SU-DHL-6 (cell line): ENCODE measurements at regions not wholly inside any gene's neighbourhood (a gene's known extent, or its start where the extent isn't known, plus 50 kb on each side); places are given as distances from the start of the nearest gene placed in this dataset.

ENCODE experiments used
- EZH2phosphoT487 ChIP-seq: fragments of 200-600 bp; sonication (generic), shearing (Covaris generic); conservative IDR thresholded peaks from 2 replicates; pipeline ENCODE4 v1.6.1; 2018; ENCODE audit warnings: mild to moderate bottlenecking, antibody characterized with exemption, low read length, moderate library complexity, mixed read lengths
- TF ChIP-seq, protein P1 (sequence below): fragments of 200-600 bp; sonication (generic); IDR thresholded peaks from one replicate; pipeline ENCODE4 v1.5.1; 2017; ENCODE audit warnings: antibody characterized with exemption, mild to moderate bottlenecking, low read length, moderate library complexity; ENCODE audit not compliant: insufficient read depth, poor library complexity, severe bottlenecking

GRCh38 chr3:153853163-153853562, 268.0 kb upstream of the ARHGEF26 start:
- TF ChIP-seq, protein P1, sequence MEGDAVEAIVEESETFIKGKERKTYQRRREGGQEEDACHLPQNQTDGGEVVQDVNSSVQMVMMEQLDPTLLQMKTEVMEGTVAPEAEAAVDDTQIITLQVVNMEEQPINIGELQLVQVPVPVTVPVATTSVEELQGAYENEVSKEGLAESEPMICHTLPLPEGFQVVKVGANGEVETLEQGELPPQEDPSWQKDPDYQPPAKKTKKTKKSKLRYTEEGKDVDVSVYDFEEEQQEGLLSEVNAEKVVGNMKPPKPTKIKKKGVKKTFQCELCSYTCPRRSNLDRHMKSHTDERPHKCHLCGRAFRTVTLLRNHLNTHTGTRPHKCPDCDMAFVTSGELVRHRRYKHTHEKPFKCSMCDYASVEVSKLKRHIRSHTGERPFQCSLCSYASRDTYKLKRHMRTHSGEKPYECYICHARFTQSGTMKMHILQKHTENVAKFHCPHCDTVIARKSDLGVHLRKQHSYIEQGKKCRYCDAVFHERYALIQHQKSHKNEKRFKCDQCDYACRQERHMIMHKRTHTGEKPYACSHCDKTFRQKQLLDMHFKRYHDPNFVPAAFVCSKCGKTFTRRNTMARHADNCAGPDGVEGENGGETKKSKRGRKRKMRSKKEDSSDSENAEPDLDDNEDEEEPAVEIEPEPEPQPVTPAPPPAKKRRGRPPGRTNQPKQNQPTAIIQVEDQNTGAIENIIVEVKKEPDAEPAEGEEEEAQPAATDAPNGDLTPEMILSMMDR: no peak
- no peak for TF ChIP-seq EZH2phosphoT487
